ENCODE measurements at regions not wholly inside any gene's neighbourhood (a gene's known extent, or its start where the extent isn't known, plus 50 kb on each side); places are given as distances from the start of the nearest gene placed in this dataset.
"Not testable (repeated sequence)": the region's sequence is repeated elsewhere in the genome, so short reads cannot be mapped to it uniquely, and the experiment has no call there.

GRCh38 chr6:121697921-121698320 is 262.5 kb downstream of the GJA1 start:
- no peaks in the 10 kb centered on the region for H3K27me3 ChIP-seq (ENCODE audit: control insufficient read depth, insufficient read depth, low read length, poor library complexity, severe bottlenecking)
- WGBS, 2 experiments, result 65 to 66% methylated on average over 4 of the region's 6 CpGs

DNA sequence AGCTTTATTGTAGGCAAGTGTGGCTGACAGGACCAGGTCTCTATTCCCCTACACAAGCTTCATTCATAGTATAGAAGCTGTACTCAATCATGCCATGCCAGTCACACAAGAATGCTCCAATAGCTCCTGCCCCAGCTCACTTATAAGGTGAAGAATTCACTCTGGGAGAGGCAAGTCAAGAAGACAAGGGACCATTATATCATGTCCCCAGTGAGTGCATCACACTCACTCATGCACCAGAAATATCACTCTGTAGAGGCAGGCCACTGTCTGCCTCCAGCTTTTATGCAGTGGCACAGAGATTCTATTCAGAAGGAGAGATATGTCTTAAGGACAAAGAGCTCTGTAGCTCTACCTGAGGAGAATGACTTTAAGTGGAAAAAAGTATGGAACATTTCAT is 263.2 kb downstream of the GJA1 start:
- Histone ChIP-seq H3K4me1 (ENCODE audit: control insufficient read depth, insufficient read depth, low read length) (no peaks in the 10 kb centered on the region), H3K27ac (ENCODE audit: insufficient read depth, low read depth, low read length, poor library complexity, severe bottlenecking) (no peak overlapping the region), H3K4me3 (ENCODE audit: insufficient read depth, low read depth, low read length) (no peak overlapping the region), H3K27me3 (ENCODE audit: control insufficient read depth, insufficient read depth, low read length, poor library complexity, severe bottlenecking) (no peaks in the 10 kb centered on the region), H3K36me3 (ENCODE audit: control insufficient read depth, insufficient read depth, low read length) (no peaks in the 10 kb centered on the region), H3K9me3 (ENCODE audit: control insufficient read depth, low read length) (peaks cover 2% of the 10 kb centered on the region)

More at GRCh38 chr6:121697921-121698320, 262.5 kb downstream of the GJA1 start:
- Histone ChIP-seq H3K36me3 (ENCODE audit: control insufficient read depth, insufficient read depth, low read length) (no peaks in the 10 kb centered on the region), H3K27ac (ENCODE audit: insufficient read depth, low read depth, low read length, poor library complexity, severe bottlenecking) (no peak overlapping the region), H3K4me1 (ENCODE audit: control insufficient read depth, insufficient read depth, low read length) (no peaks in the 10 kb centered on the region), H3K9me3 (ENCODE audit: control insufficient read depth, low read length) (peaks cover 2% of the 10 kb centered on the region), H3K4me3 (ENCODE audit: insufficient read depth, low read depth, low read length) (no peak overlapping the region)

DNA sequence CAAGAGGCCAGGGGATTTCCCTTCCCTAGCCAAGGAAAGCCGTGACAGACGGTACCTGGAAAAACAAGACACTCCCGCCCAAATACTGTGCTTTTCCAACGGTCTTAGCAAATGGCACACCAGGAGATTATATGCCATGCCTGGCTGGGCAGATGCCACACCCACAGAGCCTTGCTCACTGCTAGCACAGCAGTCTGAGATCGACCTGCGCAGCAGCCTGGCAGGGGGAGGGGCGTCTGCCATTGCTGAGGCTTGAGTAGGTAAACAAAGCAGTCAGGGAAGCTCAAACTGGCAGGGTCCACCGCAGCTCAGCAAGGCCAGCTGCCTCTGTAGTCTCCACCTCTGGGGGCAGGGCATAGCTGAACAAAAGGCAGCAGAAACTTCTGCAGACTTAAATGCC is 267.7 kb downstream of the GJA1 start:
- not testable (repeated sequence) for H3K4me3 ChIP-seq (ENCODE audit: insufficient read depth, low read depth, low read length); H3K9me3 ChIP-seq (ENCODE audit: control insufficient read depth, low read length); H3K4me1 ChIP-seq (ENCODE audit: control insufficient read depth, insufficient read depth, low read length); H3K27ac ChIP-seq (ENCODE audit: insufficient read depth, low read depth, low read length, poor library complexity, severe bottlenecking); H3K27me3 ChIP-seq (ENCODE audit: control insufficient read depth, insufficient read depth, low read length, poor library complexity, severe bottlenecking); H3K36me3 ChIP-seq (ENCODE audit: control insufficient read depth, insufficient read depth, low read length)
- 85 to 87% methylated on average over 8 of the region's 8 CpGs for WGBS, 2 experiments

DNA sequence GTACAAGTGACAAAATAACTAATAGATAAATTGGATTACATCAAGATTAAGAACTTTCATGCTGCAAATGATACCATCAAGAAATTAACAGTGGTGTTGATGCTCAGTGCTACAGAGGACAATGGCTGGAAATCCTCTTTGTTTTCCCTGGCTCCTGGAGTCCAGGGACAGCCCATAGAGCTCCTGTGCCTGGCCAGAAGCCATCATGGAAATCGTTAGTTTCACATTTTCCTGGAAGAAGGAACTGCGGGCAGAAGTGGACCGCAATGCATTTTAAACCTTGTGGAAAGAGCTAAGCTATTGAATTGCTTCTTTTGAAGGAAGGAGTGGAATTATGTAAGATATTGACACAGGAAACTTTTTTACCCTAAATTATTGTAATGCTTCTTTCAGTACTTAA is 276.0 kb downstream of the GJA1 start:
- Histone ChIP-seq H3K4me3 (ENCODE audit: insufficient read depth, low read depth, low read length) (no peak overlapping the region), H3K4me1 (ENCODE audit: control insufficient read depth, insufficient read depth, low read length) (no peaks in the 10 kb centered on the region), H3K9me3 (ENCODE audit: control insufficient read depth, low read length) (no peaks in the 10 kb centered on the region), H3K36me3 (ENCODE audit: control insufficient read depth, insufficient read depth, low read length) (no peaks in the 10 kb centered on the region), H3K27me3 (ENCODE audit: control insufficient read depth, insufficient read depth, low read length, poor library complexity, severe bottlenecking) (no peaks in the 10 kb centered on the region), H3K27ac (ENCODE audit: insufficient read depth, low read depth, low read length, poor library complexity, severe bottlenecking) (no peak overlapping the region)
- 92% methylated on average over 3 of the region's 3 CpGs for WGBS, 2 experiments

DNA sequence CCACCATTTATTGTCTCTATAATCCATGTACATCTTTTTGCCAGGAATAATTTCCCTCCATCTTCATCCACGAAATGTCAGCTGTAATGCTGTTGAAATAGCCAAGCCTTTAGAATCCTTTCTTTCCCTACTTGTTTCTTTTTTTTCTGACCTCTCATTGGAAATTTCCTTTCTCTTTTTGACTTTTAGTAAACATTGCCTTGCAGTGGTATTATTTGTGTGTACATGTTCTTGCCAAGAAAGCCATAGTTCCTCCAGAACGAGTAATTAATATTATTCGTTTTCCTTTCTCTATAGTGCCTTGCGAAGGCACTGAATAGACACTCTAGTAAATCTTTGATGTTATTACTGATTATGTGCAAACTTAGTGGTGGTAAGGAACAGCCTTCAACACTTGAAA is 282.2 kb downstream of the GJA1 start:
- H3K4me3 ChIP-seq (ENCODE audit: insufficient read depth, low read depth, low read length), result no peak overlapping the region
- WGBS, 2 experiments, result 94 to 95% methylated on average over 4 of the region's 4 CpGs
- no peaks in the 10 kb centered on the region for H3K4me1 ChIP-seq (ENCODE audit: control insufficient read depth, insufficient read depth, low read length)

GRCh38 chr6:121720867-121721266 is 285.4 kb downstream of the GJA1 start:
- not testable (repeated sequence) for H3K4me1 ChIP-seq (ENCODE audit: control insufficient read depth, insufficient read depth, low read length); H3K36me3 ChIP-seq (ENCODE audit: control insufficient read depth, insufficient read depth, low read length); H3K4me3 ChIP-seq (ENCODE audit: insufficient read depth, low read depth, low read length); H3K27ac ChIP-seq (ENCODE audit: insufficient read depth, low read depth, low read length, poor library complexity, severe bottlenecking); H3K27me3 ChIP-seq (ENCODE audit: control insufficient read depth, insufficient read depth, low read length, poor library complexity, severe bottlenecking); H3K9me3 ChIP-seq (ENCODE audit: control insufficient read depth, low read length)
- WGBS, 2 experiments, result 93 to 94% methylated on average over 1 of the region's 1 CpG

More for the DNA sequence above, 282.2 kb downstream of the GJA1 start:
- no peaks in the 10 kb centered on the region for H3K9me3 ChIP-seq (ENCODE audit: control insufficient read depth, low read length)
- no peaks in the 10 kb centered on the region for H3K36me3 ChIP-seq (ENCODE audit: control insufficient read depth, insufficient read depth, low read length)
- no peak overlapping the region for H3K27ac ChIP-seq (ENCODE audit: insufficient read depth, low read depth, low read length, poor library complexity, severe bottlenecking)
- H3K27me3 ChIP-seq (ENCODE audit: control insufficient read depth, insufficient read depth, low read length, poor library complexity, severe bottlenecking), result no peaks in the 10 kb centered on the region

GRCh38 chr6:121723623-121724022 is 288.2 kb downstream of the GJA1 start:
- WGBS, 2 experiments, result 85 to 92% methylated on average over 2 of the region's 2 CpGs
- Histone ChIP-seq H3K4me3 (ENCODE audit: insufficient read depth, low read depth, low read length) (no peak overlapping the region), H3K27ac (ENCODE audit: insufficient read depth, low read depth, low read length, poor library complexity, severe bottlenecking) (no peak overlapping the region), H3K4me1 (ENCODE audit: control insufficient read depth, insufficient read depth, low read length) (no peaks in the 10 kb centered on the region), H3K27me3 (ENCODE audit: control insufficient read depth, insufficient read depth, low read length, poor library complexity, severe bottlenecking) (no peaks in the 10 kb centered on the region), H3K36me3 (ENCODE audit: control insufficient read depth, insufficient read depth, low read length) (no peaks in the 10 kb centered on the region), H3K9me3 (ENCODE audit: control insufficient read depth, low read length) (no peaks in the 10 kb centered on the region)

DNA sequence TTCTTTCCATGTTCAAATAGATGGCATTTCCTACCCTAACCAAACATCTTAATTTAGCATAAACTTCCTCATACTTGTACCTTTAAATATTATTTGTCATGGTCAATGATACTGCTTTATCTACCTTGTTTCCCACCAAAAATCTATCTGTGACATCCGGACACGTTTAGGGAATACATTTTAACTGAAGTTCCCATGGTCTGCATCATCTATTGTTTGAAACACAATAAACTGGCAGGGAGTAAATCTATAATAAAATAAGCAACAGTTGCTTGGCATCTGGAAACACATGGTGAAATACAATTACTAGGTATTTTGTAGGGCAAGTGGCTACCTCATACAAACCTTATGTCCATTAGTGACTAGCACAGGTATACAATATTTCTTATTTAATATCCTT is 289.1 kb downstream of the GJA1 start:
- H3K9me3 ChIP-seq (ENCODE audit: control insufficient read depth, low read length), result no peaks in the 10 kb centered on the region
- H3K4me1 ChIP-seq (ENCODE audit: control insufficient read depth, insufficient read depth, low read length), result no peaks in the 10 kb centered on the region
- WGBS, 2 experiments, result 97% methylated on average over 2 of the region's 2 CpGs; no CpG with 5 or more reads in 1 of the 2 experiments
- no peaks in the 10 kb centered on the region for H3K36me3 ChIP-seq (ENCODE audit: control insufficient read depth, insufficient read depth, low read length)
- H3K4me3 ChIP-seq (ENCODE audit: insufficient read depth, low read depth, low read length), result no peak overlapping the region
- no peaks in the 10 kb centered on the region for H3K27me3 ChIP-seq (ENCODE audit: control insufficient read depth, insufficient read depth, low read length, poor library complexity, severe bottlenecking)
- no peak overlapping the region for H3K27ac ChIP-seq (ENCODE audit: insufficient read depth, low read depth, low read length, poor library complexity, severe bottlenecking)

- whole genome bisulfite sequencing, 2 experiments, result no CpG with 5 or more reads among the region's 1 CpG
Observed at GRCh38 chr6:121726596-121726995, 291.1 kb downstream of the GJA1 start.

DNA sequence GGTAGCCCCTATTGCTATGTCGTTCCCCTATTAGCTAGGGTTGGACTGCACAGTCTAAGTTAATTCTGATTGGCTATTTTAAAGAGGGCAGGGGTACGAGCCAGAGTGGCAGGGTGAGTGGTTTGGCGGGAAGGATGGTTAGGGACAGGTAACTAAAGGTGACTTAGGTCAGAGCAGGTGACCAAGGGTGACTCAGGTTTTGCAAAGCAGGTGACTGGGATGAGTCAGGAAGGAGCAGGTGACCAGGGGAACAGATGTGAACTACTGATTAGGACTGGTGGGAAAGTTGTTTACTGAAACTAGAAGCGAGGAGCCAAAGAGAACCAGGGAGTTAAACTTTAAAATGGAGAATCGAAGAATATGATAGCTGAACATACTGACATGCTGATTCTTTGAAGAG is 295.2 kb downstream of the GJA1 start:
- H3K27me3 ChIP-seq (ENCODE audit: control insufficient read depth, insufficient read depth, low read length, poor library complexity, severe bottlenecking), result no peaks in the 10 kb centered on the region
- no peaks in the 10 kb centered on the region for H3K36me3 ChIP-seq (ENCODE audit: control insufficient read depth, insufficient read depth, low read length)
- 95 to 96% methylated on average over 5 of the region's 5 CpGs for WGBS, 2 experiments
- H3K4me1 ChIP-seq (ENCODE audit: control insufficient read depth, insufficient read depth, low read length), result no peaks in the 10 kb centered on the region
- no peaks in the 10 kb centered on the region for H3K9me3 ChIP-seq (ENCODE audit: control insufficient read depth, low read length)
- no peak overlapping the region for H3K27ac ChIP-seq (ENCODE audit: insufficient read depth, low read depth, low read length, poor library complexity, severe bottlenecking)
- H3K4me3 ChIP-seq (ENCODE audit: insufficient read depth, low read depth, low read length), result no peak overlapping the region

More at GRCh38 chr6:121726596-121726995, 291.1 kb downstream of the GJA1 start:
- Histone ChIP-seq H3K9me3 (ENCODE audit: control insufficient read depth, low read length) (no peaks in the 10 kb centered on the region), H3K27ac (ENCODE audit: insufficient read depth, low read depth, low read length, poor library complexity, severe bottlenecking) (no peak overlapping the region), H3K27me3 (ENCODE audit: control insufficient read depth, insufficient read depth, low read length, poor library complexity, severe bottlenecking) (no peaks in the 10 kb centered on the region), H3K4me3 (ENCODE audit: insufficient read depth, low read depth, low read length) (no peak overlapping the region), H3K4me1 (ENCODE audit: control insufficient read depth, insufficient read depth, low read length) (no peaks in the 10 kb centered on the region), H3K36me3 (ENCODE audit: control insufficient read depth, insufficient read depth, low read length) (no peaks in the 10 kb centered on the region)

GRCh38 chr6:121731381-121731780 is 295.9 kb downstream of the GJA1 start:
- H3K36me3 ChIP-seq (ENCODE audit: control insufficient read depth, insufficient read depth, low read length), result no peaks in the 10 kb centered on the region
- WGBS, 2 experiments, result 95% methylated on average over 1 of the region's 1 CpG; no CpG with 5 or more reads in 1 of the 2 experiments
- no peak overlapping the region for H3K27ac ChIP-seq (ENCODE audit: insufficient read depth, low read depth, low read length, poor library complexity, severe bottlenecking)
- H3K4me3 ChIP-seq (ENCODE audit: insufficient read depth, low read depth, low read length), result no peak overlapping the region
- no peaks in the 10 kb centered on the region for H3K27me3 ChIP-seq (ENCODE audit: control insufficient read depth, insufficient read depth, low read length, poor library complexity, severe bottlenecking)
- H3K9me3 ChIP-seq (ENCODE audit: control insufficient read depth, low read length), result no peaks in the 10 kb centered on the region
- H3K4me1 ChIP-seq (ENCODE audit: control insufficient read depth, insufficient read depth, low read length), result no peaks in the 10 kb centered on the region
